ENCODE measurements at regions not wholly inside any gene's neighbourhood (a gene's known extent, or its start where the extent isn't known, plus 50 kb on each side); places are given as distances from the start of the nearest gene placed in this dataset.

GRCh38 chr7:19463581-19463980, 245.3 kb downstream of the POLR1F start:
- no peak for FAIRE-seq
- no peak for TF ChIP-seq CTCF (IDR thresholded peaks at IDR 0.05; ENCODE audit: insufficient read depth, missing control alignments)
- no peak for DNase-seq (ENCODE audit: insufficient read length, low spot score)

DNA sequence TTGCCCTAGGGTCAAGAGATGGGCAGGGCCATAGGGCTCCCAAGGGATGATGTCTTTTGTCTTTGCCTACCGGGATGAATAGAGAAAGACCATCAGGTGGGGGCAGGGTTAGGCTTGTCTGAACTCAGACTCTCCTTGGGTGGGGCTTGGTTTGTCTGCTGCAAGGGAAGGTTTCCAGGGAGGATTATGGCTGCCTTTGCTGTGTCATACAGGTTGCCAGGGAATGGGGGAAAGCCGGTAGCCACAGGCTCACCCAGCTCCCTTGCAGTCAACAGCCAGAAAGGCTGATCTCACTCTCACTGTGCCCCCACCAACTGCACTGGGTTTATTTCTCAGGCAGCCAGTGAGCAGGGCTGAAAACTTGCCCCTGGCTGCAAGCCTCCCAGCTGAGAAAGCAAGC, 253.2 kb downstream of the POLR1F start:
- DNase-seq (ENCODE audit: insufficient read length, low spot score) = no peak
- no peak for TF ChIP-seq CTCF (IDR thresholded peaks at IDR 0.05; ENCODE audit: insufficient read depth, missing control alignments)
- no peak for FAIRE-seq

DNA sequence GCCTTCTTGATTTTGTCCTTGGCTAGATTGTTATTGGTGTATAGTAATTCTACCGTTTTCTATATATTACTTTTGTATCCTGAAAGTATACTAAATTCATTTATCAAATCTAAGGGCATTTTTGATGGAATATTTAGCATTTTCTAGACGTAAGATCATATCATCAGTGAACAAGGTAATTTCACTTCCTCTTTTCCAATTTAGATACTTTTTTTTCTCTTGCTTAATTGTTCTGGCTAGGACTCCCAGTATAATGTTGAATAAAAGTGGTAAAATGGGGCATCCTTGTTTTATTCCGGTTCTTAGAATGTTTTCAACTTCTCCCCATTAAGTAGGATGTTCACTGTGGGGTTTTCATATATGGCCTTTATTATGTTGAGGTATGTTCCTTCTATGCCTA, 260.7 kb downstream of the POLR1F start:
- DNase-seq (ENCODE audit: insufficient read length, low spot score) (no peak), FAIRE-seq (no peak)
- no peak for TF ChIP-seq CTCF (IDR thresholded peaks at IDR 0.05; ENCODE audit: insufficient read depth, missing control alignments)

DNA sequence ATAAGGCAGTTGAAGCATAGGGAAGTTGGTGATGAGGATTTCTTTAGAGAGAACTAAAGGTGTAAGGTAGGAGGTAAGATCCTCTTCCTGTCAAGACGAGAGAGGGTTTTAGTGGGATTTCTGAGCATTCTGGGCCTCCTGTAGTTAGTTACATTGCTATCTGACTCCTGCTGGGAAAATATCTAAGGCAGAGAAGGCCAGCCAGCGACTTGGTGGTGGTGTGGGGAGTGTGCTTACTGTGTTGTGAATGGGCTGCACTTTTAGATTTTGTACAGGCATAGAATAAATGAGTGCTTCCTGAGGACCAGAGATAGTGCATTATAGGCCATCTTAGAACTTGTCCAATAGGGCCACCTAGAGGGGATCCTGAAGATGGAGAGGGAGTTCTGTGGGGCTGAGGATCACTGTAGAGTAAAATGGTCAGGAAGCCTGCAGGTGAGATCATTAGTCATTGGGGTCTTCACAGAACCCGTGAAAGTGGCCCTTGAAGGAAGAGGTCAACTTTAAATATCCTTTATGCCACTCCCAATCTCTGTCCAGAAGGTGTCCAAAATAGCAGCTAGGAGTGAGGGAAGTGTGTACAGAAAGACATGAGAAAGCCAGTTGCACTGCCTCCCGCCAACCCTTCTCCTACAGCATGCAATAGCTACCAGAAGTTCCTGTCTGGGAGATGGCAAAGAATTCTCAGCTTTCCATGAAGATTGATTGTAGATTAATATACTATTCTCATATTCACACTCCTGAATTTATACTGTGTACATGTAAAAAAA, 266.6 kb downstream of the POLR1F start:
- peak; percentile 74 for TF ChIP-seq CTCF (IDR thresholded peaks at IDR 0.05; ENCODE audit: insufficient read depth, missing control alignments)
- DNase-seq (ENCODE audit: insufficient read length, low spot score) (no peak), FAIRE-seq (no peak)

DNA sequence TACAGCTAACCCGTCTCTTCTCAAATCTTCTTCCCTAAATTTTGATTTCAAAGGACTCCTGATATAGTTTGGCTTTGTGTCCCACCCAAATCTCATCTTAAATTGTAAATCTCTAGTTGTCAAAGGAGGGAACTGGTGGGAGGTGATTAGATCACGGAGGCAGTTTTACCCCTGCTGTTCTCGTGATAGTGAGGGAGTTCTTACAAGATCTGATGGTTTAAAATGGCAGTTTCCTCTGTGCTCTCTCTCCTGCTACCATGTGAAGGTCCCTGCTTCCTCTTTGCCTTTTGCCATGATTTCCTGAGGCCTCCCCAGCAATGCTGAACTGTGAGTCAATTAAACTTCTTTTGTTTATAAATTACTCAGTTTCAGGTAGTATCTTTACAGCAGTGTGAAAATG, 269.3 kb downstream of the POLR1F start:
- FAIRE-seq = no peak

GRCh38 chr7:19437446-19437845, 271.4 kb downstream of the POLR1F start:
- FAIRE-seq = no peak
- no peak for DNase-seq (ENCODE audit: insufficient read length, low spot score)
- no peak for TF ChIP-seq CTCF (IDR thresholded peaks at IDR 0.05; ENCODE audit: insufficient read depth, missing control alignments)

More for the DNA sequence above, 269.3 kb downstream of the POLR1F start:
- no peak for DNase-seq (ENCODE audit: insufficient read length, low spot score)
- TF ChIP-seq CTCF (IDR thresholded peaks at IDR 0.05; ENCODE audit: insufficient read depth, missing control alignments) = no peak

GRCh38 chr7:19427944-19428343, 280.9 kb downstream of the POLR1F start:
- no peak for FAIRE-seq
- no peak for TF ChIP-seq CTCF (IDR thresholded peaks at IDR 0.05; ENCODE audit: insufficient read depth, missing control alignments)
- no peak for DNase-seq (ENCODE audit: insufficient read length, low spot score)

All from D721Med (cell line).